ENCODE measurements at regions not wholly inside any gene's neighbourhood (a gene's known extent, or its start where the extent isn't known, plus 50 kb on each side); places are given as distances from the start of the nearest gene placed in this dataset.
"Not testable (repeated sequence)": the region's sequence is repeated elsewhere in the genome, so short reads cannot be mapped to it uniquely, and the experiment has no call there.

DNA sequence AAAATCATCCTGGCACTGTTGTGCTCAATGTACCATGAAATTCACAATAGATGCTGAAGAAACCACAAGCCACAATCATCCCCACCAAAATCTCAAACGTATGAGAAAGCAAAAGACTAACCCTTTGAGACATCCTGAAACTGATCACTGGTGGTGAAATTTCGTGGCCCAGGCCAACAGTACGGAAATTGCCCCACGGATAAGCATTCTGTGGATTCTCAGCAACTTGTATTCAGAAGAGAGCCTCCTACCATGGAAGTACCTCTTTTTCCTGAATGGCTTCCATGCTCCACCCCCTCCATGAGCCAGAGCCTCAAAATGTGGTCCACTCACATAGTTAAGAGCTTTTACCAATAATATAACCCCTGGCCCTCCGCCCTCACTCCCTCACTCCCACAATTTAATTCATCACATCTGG is 163.9 kb upstream of the AUTS2 start:
- no peak for DNase-seq

DNA sequence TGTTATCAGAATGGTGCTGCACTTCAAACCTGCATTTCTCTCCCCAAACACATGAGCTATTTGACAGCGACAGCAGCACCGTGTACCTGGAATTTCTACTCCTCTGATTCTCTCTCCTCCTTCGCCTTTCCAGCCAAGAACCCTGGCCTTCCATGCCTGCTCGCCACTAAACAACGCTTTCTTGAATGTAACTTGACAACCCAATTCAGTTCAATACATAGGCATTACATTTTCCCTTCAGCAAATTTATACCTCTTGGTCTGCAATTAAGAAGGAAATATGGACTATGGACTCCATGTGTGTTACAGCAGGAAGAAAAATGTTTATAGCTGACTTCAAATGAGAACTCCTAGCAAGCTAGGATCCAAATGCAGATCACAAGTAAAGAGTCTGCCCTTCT is 162.6 kb upstream of the AUTS2 start:
- DNase-seq = no peak

DNA sequence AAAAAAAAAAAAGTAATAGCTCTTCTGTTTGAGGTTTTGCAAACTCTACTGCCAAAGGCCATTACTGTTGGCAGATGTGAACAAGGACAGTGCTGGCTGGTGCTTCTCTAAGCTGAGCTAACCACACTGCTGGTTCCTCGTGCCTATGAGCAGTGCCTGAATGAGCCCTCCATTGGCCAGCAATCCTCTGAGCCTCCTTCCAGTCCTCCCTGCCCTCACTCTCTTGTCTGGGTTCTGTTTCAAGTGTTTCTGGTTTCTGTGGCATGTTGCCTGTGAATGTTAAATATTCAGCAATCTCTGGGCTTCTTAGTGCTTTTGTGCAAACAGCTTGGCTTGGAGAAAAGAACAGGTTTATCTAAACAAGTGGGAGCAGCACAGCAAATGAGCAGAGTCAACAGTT is 161.3 kb upstream of the AUTS2 start:
- no peak for DNase-seq

DNA sequence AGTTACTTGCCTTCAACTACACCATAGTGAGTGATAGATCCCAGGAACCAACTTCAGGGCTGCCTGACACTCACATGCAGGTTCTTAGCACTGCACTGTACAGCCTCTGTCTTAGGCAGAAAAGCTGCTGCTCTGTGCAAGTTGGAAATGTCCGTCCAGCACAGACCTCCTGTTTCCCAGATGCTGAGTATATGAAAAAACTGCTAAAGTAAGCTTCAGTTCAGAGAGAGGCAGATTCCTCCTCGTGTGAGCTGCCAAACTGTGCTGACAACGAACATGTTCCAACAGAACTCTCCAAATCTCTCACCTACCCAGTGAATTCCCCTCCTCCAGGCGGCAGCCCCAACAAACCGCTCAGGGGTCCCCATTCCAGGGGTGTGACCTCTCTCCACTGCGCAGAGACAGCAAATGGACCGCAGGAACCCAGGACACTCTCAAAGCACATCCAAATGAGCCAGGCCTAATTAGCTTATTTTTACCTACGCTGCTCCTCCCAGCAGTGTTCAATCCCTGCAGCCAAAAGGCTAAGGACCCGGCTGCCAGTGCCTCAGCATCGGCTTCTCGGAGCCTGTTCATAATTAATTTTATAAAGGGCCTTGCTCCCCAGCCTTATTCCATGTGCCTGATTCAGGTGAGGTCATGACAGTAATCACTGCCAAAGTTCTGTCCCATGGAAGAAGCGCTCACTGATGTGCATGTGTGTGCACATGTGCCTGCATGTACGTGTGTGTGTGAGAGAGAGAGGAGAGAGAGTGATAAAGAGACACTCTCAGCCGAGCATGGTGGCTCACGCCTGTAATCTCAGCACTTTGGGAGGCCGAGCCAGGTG is 159.5 kb upstream of the AUTS2 start:
- DNase-seq = no peak

DNA sequence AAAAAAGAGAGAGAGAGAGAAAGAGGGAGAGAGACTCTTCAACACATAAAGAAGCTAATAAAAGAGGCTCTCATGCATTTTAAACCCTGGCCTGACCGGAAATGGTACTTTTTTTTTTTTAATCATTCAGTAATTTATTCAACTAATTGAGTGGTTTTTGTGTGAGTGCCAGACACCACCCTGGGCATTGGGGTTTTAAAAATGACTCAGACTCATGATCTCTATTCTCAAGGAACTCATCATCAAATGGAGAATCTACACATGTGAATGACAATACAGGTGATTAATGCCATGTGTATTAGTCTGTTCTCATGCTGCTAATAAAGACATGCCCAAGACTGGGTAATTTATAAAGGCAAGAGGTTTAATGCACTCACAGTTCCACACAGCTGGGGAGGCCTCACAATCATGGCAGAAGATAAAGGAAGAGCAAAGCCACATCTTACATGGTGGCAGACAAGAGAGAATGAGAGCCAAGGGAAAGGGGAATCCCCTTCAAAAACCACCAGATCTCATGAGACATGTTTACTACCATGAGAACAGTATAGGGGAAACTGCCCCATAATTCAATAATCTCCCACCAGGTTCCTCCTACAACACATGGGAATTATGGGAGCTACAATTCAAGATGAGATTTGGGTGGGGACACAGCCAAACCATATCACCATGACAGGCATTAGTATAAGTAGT is 158.5 kb upstream of the AUTS2 start:
- DNase-seq = no peak

DNA sequence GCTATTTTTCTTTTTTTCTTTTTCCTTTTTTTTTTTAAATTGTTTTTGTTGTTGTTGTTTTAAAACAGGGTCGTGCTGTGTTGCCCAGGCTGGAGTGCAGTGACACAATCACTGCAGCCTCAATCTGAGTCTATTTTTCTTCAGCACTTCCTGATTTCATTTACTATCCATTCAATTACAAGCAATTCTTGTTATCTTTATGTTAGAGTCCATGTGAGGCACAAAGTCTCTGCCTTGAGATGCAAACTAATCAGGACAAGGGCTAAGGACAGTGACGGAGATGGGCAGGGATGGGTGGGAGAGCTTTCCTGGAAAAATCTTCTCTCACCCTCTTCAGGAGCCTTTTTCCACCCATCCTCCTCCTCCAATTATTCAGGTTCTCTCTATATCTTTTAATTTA is 157.3 kb upstream of the AUTS2 start:
- DNase-seq = no peak

DNA sequence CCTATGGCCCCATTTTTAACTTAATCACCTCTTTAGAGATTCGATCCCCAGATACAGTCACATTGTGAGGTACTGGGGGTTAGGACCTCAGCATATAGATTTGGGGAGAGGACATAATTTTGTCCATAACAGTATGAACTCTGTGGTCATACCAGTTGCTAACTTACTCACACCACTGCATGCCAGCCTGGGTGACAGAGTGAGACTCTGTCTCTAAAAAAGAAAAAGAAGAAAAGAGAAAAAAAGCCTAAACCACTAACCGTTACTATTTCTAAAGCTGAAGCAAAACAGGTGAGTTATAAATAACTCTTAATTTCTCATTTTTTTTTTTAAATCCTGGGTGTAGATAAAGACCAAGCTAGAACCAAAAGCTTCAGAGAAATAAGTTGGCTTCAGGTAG is 155.1 kb upstream of the AUTS2 start:
- DNase-seq = no peak

DNA sequence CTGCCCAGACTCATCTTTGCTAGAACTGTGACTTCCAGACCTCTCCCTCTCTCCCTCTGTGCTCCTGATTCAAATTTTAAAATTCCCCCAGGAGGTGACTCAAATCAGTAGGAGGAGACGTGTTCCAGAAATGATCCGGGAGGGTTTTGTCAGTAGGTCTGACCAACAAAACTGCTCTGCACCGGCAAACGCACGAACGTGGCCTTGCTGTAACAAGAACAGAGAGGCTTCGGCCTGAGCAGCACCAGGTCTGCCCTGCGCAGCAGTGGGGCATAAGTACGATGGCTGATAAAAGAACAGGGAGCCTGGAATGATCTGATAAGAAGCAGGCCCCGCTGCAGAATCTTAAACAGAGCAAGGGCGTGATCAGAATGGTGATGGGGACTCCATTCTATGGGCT is 152.7 kb upstream of the AUTS2 start:
- DNase-seq = no peak

DNA sequence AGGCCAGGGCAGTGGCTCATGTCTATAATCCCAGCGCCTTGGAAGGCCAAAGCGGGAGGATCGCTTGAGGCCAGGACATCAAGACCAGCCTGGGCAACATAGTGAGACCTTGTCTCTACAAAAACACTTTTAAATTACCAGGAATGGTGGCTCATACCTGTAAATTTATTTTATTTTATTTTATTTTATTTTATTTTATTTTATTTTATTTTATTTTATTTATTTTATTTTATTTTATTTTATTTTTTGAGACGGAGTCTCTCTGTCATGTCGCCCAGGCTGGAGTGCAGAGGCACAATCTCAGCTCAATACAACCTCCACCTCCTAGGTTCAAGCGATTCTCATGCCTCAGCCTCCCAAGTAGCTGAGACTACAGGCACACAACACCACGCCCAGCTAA is 152.1 kb upstream of the AUTS2 start:
- not testable (repeated sequence) for DNase-seq

DNA sequence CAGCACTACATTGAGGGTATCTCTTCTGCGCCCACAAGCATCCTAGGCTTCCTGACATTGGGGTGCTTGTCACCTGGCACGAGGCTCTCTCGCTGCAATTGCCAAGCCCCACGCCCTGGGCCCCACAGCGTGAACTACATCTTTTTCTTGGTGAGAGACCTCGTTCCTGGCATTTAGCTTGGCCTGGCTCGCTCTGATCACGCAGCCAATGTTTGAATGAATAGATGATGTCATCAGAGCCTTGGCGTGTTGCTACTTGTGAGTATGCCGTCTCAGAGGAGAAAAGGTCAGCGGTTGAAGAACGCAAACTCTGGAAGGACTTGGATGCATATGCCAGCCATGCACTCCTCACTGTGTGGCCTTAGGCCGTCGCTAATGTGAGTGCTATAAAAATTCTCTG is 150.2 kb upstream of the AUTS2 start:
- no peak for DNase-seq

DNA sequence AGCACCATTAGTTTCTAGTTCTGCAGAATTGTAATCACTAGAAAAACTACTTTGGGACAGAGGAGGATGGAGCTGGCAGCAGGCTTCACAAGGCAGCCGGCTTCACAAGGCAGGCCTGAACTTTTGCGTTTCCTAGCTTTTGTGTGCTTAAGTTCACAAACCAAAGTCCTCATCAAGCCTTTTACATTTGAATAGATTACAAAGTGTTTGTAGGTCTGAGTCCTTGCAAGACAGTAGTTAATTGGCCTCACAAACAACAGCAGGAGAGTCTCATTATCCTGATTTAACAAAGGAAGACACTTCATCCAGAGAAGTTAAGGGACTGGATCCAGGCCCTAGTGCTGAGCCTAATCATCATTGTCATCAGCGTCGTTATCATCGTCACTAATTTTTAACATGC is 147.8 kb upstream of the AUTS2 start:
- no peak for DNase-seq

DNA sequence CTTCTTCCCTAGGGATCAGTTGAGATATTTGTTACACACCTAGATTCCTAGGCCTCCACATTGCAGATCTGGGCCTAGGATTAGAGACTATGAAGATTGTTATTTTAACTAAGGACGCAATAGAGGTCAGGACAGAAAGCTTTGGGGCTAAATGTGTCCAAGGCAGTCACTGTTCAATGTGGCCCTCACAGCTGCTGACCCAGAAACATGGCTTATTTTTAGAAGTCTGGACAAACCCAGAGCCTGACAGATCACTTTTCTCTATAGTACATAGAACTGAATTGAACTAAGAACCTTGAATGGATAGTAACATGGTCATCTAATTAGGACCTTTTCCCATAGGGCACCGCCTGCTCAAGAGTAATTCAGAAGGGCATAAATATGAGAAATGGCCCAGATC is 146.6 kb upstream of the AUTS2 start:
- no peak for DNase-seq

DNA sequence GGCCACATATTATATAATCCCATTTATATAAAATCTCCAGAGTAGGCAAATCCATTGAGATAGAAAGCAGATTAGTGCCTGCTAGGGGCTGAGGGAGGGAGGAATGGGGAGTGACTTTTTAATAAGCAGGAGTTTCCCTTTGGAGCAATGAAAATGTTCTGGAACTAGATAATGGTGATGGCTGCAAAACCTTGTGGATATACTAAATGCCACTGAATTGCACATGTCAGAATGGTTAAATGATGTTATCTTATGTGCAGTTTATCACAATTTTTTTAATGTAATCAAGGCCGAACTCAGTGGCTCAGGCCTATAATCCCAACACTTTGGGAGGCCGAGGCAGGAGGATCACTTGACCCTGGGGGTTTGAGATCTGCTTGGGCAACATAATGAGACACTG is 145.5 kb upstream of the AUTS2 start:
- no peak for DNase-seq

DNA sequence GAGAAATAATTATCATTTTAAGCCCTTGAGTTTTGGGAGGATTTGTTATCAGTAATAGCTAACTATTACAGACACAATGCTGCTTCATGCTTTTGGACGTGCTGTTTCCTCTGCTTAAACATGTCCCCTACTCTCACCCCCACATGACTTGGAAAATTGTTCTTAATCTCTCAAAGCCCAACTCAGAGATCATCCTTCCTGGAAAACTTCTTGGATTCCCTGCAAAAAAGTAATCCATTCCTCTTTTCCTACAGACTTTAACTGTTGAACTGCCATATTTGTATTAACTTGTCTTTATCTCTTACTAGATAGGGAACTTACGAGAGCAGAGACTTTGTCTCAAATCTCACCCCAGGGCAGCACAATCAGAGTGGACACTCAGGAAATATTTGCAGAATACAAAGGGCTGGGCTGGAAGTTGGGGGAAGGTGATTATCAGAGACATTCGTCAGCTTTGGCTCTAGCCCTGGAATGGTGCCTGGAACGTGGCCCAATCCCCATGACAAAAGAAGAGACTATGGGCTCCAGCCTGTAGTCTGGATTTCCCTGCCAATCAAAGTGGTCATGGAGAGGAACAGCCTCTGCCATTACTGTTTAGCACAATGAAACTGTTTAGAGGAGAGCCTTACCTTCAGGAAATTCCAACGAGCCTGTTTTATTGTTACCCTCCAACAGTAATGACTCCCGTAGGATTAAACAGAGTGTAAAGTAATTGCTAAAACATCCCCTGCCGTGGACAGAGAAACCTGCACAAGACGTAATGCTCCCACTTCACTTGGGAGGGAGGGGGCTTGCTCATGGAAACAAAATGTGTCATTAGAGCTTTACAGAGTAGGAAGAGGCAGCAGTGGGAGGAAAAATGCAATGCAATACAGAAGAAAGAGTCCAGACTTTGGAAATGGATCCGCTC is 140.4 kb upstream of the AUTS2 start:
- DNase-seq = no peak

DNA sequence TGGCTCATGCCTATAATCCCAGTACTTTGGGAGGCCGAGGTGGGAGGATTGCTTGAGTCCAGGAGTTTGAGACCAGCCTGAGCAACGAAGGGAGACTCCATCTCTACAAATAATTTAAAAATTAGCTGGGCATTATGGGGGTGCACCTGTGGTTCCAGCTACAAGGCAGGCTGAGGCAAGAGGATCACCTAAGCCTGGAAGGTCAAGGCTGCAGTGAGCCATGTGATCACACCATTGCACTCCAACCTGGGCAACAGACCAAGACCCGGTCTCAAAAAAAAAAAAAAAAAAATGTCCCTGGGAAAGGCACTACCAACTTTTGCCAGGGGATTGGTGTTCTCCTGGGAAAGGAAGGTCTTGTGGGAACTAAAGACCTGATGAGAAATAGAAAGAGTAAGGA is 134.2 kb upstream of the AUTS2 start:
- no peak for DNase-seq

DNA sequence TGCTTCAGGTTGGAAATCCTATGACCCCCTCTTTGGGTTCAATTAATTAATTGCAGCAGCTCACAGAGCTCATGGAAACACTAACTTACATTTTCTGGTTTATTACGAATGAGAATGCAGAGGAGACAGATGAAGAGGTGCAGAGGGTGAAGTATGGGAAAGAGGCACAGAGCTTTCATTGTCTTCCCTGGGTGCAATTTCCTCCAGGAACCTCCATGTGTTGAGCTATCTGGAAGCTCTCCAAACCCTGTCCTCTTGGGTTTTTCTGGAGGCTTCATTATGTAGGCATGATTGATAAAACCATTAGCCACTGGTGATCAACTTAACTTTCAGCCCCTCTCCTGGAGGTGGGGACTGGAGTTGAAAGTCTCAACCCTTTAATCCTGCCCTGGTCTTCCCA is 133.0 kb upstream of the AUTS2 start:
- DNase-seq = no peak

DNA sequence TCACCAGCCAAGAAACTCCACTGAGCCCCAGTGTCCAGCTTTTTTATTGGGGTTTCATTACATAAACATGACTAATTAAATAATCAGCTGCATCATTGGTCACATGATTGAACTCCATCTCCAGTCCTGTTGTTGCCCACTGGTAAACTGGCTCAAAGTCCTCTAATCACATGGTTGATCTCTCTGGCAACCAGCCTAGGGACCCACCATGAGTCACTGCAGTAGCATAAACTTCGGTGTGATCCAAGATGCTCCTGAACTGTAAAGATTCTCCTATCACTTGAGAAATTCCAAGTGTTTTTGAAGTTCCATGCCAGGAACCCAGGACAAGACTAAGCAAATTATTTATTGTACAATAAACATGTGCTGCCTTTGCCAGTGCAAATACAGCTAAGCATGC is 130.4 kb upstream of the AUTS2 start:
- no peak for DNase-seq

DNA sequence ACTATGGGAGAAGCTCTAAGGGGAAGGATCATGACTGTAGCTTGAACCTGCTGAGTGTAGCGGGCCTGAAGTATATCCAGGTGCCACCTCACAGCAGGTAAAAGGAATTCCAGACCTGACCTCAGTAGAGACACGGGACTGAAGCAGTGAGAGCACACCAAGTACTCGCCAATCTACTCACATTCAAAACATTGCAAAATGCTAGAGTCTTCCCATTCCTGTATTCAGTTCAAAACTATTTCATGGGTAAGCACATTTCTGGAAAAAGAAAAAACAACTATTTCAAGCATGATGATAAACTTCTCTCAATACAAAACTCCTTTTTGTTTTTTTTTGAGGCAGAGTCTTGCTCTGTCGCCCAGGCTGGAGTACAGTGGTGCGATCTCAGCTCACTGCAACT is 121.9 kb upstream of the AUTS2 start:
- no peak for DNase-seq

DNA sequence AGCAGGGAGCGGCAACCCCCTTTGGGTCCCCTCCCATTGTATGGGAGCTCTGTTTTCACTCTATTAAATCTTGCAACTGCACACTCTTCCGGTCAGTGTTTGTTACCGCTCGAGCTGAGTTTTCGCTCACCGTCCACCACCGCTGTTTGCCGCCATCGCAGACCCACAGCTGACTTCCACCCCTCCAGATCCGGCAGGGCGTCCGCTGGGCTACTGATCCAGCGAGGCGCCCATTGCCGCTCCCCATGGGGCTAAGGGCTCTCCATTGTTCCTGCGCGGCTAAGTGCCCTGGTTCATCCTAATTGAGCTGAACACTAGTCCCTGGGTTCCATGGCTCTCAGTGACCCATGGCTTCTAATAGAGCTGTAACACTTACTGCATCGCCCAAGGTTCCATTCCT is 115.6 kb upstream of the AUTS2 start:
- DNase-seq = no peak

DNA sequence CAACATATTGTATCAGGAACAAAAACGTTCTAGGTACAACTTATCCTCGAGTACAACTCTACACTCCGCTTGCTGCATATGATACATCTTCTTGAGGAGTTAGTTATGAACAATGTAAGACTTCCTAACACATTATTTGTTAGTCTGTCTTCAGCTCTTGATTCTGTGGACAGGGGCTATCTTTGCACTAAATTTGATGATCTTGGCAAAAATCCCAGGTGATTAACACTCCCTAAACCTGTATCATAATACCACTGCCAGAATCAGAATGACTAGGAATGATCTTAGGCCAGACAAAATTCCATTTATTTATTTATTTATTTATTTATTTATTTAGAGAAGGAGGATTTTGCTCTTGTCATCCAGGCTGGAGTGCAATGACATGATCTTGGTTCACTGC is 108.7 kb upstream of the AUTS2 start:
- DNase-seq = no peak

DNA sequence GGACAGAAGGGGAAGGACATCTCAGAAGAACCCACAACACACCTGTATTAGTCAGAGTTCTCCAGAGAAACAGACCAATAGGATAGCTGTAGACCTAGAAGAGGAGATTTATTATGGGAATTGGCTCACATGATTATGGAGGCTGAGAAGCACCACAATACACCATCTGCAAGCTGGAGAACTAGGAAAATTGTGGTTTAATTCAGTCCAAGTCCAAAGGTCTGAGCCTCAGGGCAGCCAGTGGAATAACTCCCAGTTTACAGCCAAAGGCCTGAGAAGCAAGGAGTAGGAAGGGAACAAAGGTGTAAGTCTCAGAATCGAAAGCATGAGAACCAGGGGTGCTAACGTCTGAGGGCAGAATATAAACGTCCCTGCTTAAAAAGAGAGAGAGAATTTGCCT is 99.6 kb upstream of the AUTS2 start:
- DNase-seq = no peak

DNA sequence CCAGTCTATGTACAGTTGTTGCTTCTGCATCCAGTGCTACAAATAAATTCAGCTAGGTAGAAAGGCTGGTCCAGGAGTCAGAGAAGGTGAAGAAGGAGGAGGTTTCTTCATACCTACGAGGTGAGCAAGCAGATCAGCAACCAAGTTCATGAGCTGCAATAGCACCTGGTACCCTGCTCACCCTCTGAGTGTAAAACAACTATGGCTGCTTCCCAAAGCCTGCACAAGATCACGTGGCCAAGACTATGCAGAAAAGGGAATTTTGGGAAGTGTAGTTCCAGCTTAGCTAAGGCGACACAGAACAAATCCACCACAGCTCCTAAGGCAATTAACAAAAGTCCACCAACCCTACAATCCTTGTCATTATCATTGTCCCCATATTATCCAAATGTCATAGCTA is 95.9 kb upstream of the AUTS2 start:
- no peak for DNase-seq

DNA sequence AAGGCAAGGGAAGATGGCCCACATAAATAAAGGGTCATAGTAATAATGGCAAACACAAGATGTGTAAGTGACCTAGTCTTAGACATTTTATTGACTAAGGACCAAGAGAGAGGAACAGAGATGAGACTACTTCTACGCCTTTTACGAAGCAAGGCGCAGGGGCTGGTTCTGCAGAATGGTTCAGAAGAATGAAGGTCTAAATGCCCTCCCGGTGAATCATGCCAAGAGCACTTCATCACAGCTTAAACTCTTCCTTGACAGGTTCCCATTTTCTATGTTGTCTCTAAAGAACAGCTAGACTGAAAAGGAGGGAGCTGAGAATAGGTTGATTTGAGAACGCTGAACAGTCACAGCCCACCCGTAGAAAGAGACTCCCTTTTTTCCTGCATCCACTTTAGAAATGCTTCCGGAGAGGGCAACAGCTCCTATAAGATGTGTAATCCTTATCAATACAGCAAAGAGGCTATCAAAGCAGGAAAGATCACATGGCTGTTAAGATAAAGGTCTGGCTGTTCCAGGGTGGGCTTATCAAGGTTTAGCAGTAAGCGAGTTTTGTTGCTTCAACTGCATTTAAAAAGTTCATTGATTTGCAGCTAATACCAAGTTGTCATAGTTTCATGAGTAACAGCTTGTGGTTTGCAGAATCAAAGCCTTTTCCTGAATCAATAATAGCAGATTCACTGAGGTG is 93.4 kb upstream of the AUTS2 start:
- DNase-seq = no peak
